ENCODE measurements at regions not wholly inside any gene's neighbourhood (a gene's known extent, or its start where the extent isn't known, plus 50 kb on each side); places are given as distances from the start of the nearest gene placed in this dataset.

DNA sequence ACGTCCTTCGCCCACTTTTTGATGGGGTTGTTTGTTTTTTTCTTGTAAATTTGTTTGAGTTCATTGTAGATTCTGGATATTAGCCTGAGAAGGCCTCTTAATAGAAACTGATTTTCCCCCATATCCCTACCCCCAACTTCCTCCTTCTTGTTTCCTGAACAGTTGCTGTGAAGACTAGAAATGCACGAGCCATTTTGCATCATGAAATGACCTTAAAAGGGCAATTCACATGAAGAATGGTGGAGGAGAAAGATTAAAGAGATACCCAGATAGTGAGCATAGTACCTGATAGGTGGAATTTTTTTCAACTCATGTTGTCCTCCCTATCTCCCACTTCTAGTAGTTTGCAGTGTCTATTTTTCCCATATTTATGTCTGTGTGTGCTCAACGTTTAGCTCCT, 55.2 kb upstream of the KCNH8 start:
- H3K27me3 ChIP-seq (ENCODE audit: insufficient read depth, poor library complexity, severe bottlenecking) = no peaks in the 10 kb centered on the region
- no peaks in the 10 kb centered on the region for H3K36me3 ChIP-seq (ENCODE audit: low read depth)
- TF ChIP-seq, protein P1, sequence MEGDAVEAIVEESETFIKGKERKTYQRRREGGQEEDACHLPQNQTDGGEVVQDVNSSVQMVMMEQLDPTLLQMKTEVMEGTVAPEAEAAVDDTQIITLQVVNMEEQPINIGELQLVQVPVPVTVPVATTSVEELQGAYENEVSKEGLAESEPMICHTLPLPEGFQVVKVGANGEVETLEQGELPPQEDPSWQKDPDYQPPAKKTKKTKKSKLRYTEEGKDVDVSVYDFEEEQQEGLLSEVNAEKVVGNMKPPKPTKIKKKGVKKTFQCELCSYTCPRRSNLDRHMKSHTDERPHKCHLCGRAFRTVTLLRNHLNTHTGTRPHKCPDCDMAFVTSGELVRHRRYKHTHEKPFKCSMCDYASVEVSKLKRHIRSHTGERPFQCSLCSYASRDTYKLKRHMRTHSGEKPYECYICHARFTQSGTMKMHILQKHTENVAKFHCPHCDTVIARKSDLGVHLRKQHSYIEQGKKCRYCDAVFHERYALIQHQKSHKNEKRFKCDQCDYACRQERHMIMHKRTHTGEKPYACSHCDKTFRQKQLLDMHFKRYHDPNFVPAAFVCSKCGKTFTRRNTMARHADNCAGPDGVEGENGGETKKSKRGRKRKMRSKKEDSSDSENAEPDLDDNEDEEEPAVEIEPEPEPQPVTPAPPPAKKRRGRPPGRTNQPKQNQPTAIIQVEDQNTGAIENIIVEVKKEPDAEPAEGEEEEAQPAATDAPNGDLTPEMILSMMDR (IDR thresholded peaks at IDR 0.05; ENCODE audit: poor library complexity, severe bottlenecking) = no peak
- H3K4me3 ChIP-seq (ENCODE audit: severe bottlenecking) = no peak overlapping the region
- H3K9me3 ChIP-seq (ENCODE audit: severe bottlenecking) = peaks cover 2% of the 10 kb centered on the region
- no peak for DNase-seq (ENCODE audit: low spot score)
- ATAC-seq (ENCODE audit: low read depth) = no peak
- no peak overlapping the region for H3K27ac ChIP-seq (ENCODE audit: poor library complexity, severe bottlenecking)
- H3K4me1 ChIP-seq (ENCODE audit: insufficient read depth, poor library complexity, severe bottlenecking) = no peaks in the 10 kb centered on the region

DNA sequence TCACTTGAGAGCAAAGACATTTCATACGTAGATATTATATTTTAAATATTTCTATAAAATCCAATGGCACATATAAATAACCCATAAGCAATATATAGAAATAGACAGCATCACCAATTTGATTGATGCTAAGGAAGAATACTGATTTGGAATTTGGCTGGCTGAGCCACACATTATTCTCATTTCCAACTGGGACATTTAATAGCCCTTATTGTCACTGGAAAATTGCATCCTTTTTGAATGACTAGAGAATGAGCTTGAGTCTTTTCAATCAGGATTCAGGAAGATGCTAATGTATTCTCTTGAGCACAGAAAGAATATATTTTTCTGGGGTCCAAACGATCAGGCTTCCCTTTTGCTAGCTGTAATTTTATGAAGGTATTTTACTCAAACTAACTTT, 70.9 kb upstream of the KCNH8 start:
- Histone ChIP-seq H3K9me3 (ENCODE audit: severe bottlenecking) (no peaks in the 10 kb centered on the region), H3K4me1 (ENCODE audit: insufficient read depth, poor library complexity, severe bottlenecking) (no peaks in the 10 kb centered on the region), H3K27ac (ENCODE audit: poor library complexity, severe bottlenecking) (no peak overlapping the region), H3K27me3 (ENCODE audit: insufficient read depth, poor library complexity, severe bottlenecking) (no peaks in the 10 kb centered on the region), H3K36me3 (ENCODE audit: low read depth) (no peaks in the 10 kb centered on the region), H3K4me3 (ENCODE audit: severe bottlenecking) (no peak overlapping the region)
- DNase-seq (ENCODE audit: low spot score) = no peak
- no peak for ATAC-seq (ENCODE audit: low read depth)
- TF ChIP-seq, protein P1 (IDR thresholded peaks at IDR 0.05; ENCODE audit: poor library complexity, severe bottlenecking) = no peak

DNA sequence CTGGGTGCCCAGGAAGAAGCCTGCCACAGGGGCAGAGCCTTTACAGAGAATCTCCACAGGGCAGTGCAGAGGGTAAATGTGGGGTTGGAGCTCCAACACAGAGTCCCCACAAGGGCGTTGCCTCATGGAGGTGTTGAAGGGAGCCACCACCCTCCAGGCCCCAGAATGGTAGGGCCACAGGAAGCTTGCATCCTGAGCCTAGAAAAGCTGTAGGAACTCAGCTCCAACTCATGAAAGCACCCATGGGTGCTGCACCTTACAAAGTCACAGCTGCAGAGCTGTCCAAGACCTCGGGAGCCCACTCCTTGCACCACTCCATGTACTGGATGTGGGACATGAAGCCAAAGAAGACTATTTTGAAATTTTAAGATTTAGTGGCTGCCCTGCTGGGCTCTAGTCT, 73.3 kb upstream of the KCNH8 start:
- TF ChIP-seq, protein P1 (IDR thresholded peaks at IDR 0.05; ENCODE audit: poor library complexity, severe bottlenecking) = no peak
- no peaks in the 10 kb centered on the region for H3K36me3 ChIP-seq (ENCODE audit: low read depth)
- ATAC-seq (ENCODE audit: low read depth) (no peak), DNase-seq (ENCODE audit: low spot score) (no peak)
- no peaks in the 10 kb centered on the region for H3K9me3 ChIP-seq (ENCODE audit: severe bottlenecking)
- no peak overlapping the region for H3K4me3 ChIP-seq (ENCODE audit: severe bottlenecking)
- H3K27me3 ChIP-seq (ENCODE audit: insufficient read depth, poor library complexity, severe bottlenecking) = no peaks in the 10 kb centered on the region
- H3K27ac ChIP-seq (ENCODE audit: poor library complexity, severe bottlenecking) = no peak overlapping the region
- H3K4me1 ChIP-seq (ENCODE audit: insufficient read depth, poor library complexity, severe bottlenecking) = no peaks in the 10 kb centered on the region

DNA sequence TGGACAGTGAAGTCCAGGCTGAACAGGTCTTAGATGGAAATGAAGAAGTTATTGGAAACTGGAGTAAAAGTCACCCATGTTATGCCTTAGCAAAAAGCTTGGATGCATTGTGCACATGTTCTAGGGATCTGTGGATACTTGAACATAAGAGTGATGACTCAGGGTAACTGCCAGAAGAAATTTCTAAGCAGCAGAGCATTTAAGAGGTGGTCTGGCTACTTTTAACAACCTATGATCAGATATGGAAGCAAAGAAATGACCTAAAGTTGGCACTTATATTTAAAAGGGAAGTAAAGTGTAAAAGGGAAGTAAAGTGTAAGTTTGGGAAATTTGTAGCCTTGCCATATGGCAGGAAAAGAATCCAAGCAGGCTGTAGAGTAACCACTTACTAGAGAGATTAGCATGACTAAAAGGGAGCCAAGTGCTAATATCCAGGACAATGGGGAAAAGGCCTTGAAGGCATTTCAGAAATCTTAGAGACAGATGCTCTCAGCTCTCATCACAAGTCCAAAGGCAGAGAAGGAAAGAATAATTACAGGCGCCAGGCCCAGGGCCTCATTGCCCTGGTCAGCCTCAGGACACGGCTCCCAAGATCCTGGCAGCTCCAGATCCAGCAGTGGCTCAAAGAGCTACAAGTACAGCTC, 73.9 kb upstream of the KCNH8 start:
- TF ChIP-seq, protein P1 (IDR thresholded peaks at IDR 0.05; ENCODE audit: poor library complexity, severe bottlenecking) = no peak
- DNase-seq (ENCODE audit: low spot score) (no peak), ATAC-seq (ENCODE audit: low read depth) (no peak)
- H3K4me1 ChIP-seq (ENCODE audit: insufficient read depth, poor library complexity, severe bottlenecking) = no peaks in the 10 kb centered on the region
- H3K4me3 ChIP-seq (ENCODE audit: severe bottlenecking) = no peak overlapping the region
- H3K36me3 ChIP-seq (ENCODE audit: low read depth) = no peaks in the 10 kb centered on the region
- H3K27ac ChIP-seq (ENCODE audit: poor library complexity, severe bottlenecking) = no peak overlapping the region
- H3K9me3 ChIP-seq (ENCODE audit: severe bottlenecking) = no peaks in the 10 kb centered on the region
- no peaks in the 10 kb centered on the region for H3K27me3 ChIP-seq (ENCODE audit: insufficient read depth, poor library complexity, severe bottlenecking)

DNA sequence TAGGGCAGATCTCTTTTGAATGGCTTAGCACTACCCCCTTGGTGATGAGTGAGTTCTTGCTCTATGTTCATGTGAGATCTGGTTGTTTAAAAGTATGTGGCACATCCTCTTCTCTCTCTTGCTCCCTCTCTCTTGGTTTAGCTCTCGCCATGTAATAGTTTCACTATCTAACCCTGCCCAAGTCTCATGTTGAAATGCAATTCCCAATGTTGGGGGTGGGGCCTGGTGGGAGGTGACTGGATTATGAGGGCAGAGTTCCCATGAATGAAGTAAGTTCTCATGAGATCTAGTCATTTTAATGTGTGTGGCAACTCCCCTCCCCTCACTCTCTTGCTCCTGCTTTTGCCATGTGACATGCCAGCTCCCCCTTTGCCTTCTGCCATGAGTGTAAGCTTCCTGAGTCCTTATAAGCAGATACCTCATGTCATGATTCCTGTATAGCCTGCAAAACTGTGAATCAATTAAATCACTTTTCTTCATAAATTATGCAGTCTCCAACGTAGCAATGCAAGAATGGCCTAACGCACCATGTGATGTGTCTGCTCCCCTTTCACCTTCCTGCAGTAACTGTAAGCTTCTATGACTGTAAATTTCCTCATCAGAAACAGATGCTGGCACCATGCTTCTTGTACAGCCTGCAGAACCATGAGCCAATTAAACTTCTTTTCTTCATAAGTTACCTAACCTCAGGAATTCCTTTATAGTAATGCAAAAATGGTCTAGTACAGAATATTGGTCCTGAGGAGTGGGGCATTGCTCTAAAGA, 74.8 kb upstream of the KCNH8 start:
- H3K4me1 ChIP-seq (ENCODE audit: insufficient read depth, poor library complexity, severe bottlenecking) = no peaks in the 10 kb centered on the region
- H3K36me3 ChIP-seq (ENCODE audit: low read depth) = no peaks in the 10 kb centered on the region
- DNase-seq (ENCODE audit: low spot score) (no peak), ATAC-seq (ENCODE audit: low read depth) (no peak)
- no peak overlapping the region for H3K4me3 ChIP-seq (ENCODE audit: severe bottlenecking)
- H3K9me3 ChIP-seq (ENCODE audit: severe bottlenecking) = no peaks in the 10 kb centered on the region
- no peaks in the 10 kb centered on the region for H3K27me3 ChIP-seq (ENCODE audit: insufficient read depth, poor library complexity, severe bottlenecking)
- no peak overlapping the region for H3K27ac ChIP-seq (ENCODE audit: poor library complexity, severe bottlenecking)
- TF ChIP-seq, protein P1 (IDR thresholded peaks at IDR 0.05; ENCODE audit: poor library complexity, severe bottlenecking) = no peak

All from RWPE2 (cell line).